Skeletal muscle satellite cell (primary cell): ENCODE measurements at regions not wholly inside any gene's neighbourhood (a gene's known extent, or its start where the extent isn't known, plus 50 kb on each side); places are given as distances from the start of the nearest gene placed in this dataset.

Experiments used
- H3K27me3 ChIP-seq: 2 replicates; pipeline ENCODE4 v1.7.0; 2013; ENCODE audit warnings: low read length; ENCODE audit not compliant: control insufficient read depth, insufficient read depth
- H3K36me3 ChIP-seq: 2 replicates; pipeline ENCODE4 v1.7.0; 2013; ENCODE audit warnings: mild to moderate bottlenecking, control low read depth, low read length; ENCODE audit not compliant: insufficient read depth
- H3K4me1 ChIP-seq: 2 replicates; pipeline ENCODE4 v1.7.0; 2013; ENCODE audit warnings: low read length; ENCODE audit not compliant: control insufficient read depth, insufficient read depth
- H3K4me2 ChIP-seq: 2 replicates; pipeline ENCODE4 v1.7.0; 2013; ENCODE audit warnings: mild to moderate bottlenecking, low read length
- H3K4me3 ChIP-seq: 2 replicates; pipeline ENCODE4 v1.7.0; 2013; ENCODE audit warnings: low read length
- H3K9ac ChIP-seq: 2 replicates; pipeline ENCODE4 v1.7.0; 2013; ENCODE audit warnings: mild to moderate bottlenecking, low read depth, low read length, moderate library complexity
- H3K9me3 ChIP-seq: replicated peaks from 2 replicates; pipeline ENCODE4 v1.7.0; 2013; ENCODE audit warnings: mild to moderate bottlenecking, control low read depth, low read length

- no peak overlapping the region for H3K4me2 ChIP-seq
- H3K9me3 ChIP-seq, result no peaks in the 10 kb centered on the region
These were observed 227.2 kb downstream of the MTERF1 start for GRCh38 chr7:91653286-91653685.

GRCh38 chr7:91655656-91656055, 224.8 kb downstream of the MTERF1 start:
- Histone ChIP-seq H3K4me2 (no peak overlapping the region), H3K36me3 (no peaks in the 10 kb centered on the region), H3K4me3 (no peak overlapping the region), H3K4me1 (no peaks in the 10 kb centered on the region), H3K27me3 (peaks cover 6% of the 10 kb centered on the region), H3K9ac (no peak overlapping the region), H3K9me3 (no peaks in the 10 kb centered on the region)

More at GRCh38 chr7:91653286-91653685, 227.2 kb downstream of the MTERF1 start:
- no peak overlapping the region for H3K4me3 ChIP-seq
- no peaks in the 10 kb centered on the region for H3K36me3 ChIP-seq
- H3K4me1 ChIP-seq, result no peaks in the 10 kb centered on the region
- no peak overlapping the region for H3K9ac ChIP-seq
- peaks cover 6% of the 10 kb centered on the region for H3K27me3 ChIP-seq

DNA sequence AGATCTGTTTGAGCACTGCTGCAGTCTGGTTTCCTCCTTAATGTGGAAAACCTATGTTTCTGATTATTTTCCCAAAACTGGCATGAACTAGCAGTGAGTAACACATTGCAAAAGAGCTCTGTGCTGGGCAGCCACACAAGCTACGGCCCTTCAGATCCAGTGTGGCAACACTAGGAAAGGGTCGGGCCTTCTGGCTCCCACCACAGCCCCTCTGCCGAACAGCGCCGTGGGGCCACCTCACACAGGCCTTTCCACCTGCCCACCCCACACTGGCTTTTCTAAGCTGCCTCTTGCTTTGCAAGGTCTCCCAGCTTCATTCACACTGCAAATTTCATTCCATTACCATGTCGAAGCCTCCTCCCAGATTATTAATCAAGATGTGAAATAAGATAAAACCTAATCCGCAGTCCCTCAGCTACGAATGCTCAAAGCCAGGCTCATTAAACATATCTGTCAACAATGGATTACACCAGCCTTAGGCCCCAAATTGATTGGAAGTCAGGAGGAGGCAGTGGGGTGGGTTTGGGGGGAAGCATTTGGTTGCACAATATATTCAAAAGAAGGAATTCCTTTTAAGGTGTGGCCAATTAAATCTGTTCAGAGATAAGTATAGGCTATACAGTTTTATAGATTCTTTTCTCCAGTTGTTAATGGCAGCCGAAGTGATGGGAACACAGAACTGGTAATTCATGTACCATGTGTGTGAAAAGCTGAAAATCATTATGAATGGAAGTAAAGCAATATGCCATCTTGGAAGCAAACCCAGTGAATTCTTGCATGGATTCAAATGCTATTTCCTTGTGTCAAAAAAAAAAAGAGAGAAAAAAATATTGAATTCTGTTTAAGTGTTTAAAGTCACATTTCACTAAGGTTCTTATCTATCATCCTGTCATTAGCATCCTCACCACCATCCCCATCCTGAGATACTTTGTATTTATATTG, 223.7 kb downstream of the MTERF1 start:
- no peaks in the 10 kb centered on the region for H3K4me1 ChIP-seq
- H3K9ac ChIP-seq, result no peak overlapping the region
- no peak overlapping the region for H3K4me2 ChIP-seq
- H3K4me3 ChIP-seq, result no peak overlapping the region
- no peaks in the 10 kb centered on the region for H3K9me3 ChIP-seq
- no peaks in the 10 kb centered on the region for H3K36me3 ChIP-seq
- peaks cover 6% of the 10 kb centered on the region for H3K27me3 ChIP-seq

DNA sequence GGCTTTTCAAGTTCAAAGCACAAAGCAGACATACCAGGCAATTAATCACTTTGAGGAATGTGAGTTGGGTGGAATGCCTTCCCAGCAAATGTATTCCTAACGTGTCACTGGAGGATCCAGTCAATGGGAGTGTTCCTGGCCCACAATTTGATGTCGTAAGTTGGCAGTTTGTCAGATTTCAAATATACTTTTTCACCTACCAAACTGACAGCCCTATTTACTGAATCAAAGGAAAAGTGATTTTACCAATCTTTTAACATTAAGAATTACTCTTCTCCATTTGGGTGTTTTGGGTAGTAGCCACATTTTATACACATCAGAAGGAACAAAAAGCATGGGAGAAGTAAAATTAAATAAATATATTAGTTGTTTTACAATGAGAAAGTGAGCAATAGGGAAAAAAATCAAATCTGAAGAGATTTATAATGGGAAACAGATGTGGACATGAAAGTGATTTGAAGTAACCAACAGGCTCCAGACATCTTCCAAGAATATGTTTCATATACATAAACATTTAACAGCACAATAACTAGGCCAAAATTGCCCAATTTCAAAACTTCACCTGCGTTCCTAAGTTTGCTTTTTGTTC, 222.9 kb downstream of the MTERF1 start:
- H3K36me3 ChIP-seq, result no peaks in the 10 kb centered on the region
- no peak overlapping the region for H3K9ac ChIP-seq
- no peak overlapping the region for H3K4me3 ChIP-seq
- no peak overlapping the region for H3K4me2 ChIP-seq
- H3K9me3 ChIP-seq, result no peaks in the 10 kb centered on the region
- no peaks in the 10 kb centered on the region for H3K27me3 ChIP-seq
- no peaks in the 10 kb centered on the region for H3K4me1 ChIP-seq

DNA sequence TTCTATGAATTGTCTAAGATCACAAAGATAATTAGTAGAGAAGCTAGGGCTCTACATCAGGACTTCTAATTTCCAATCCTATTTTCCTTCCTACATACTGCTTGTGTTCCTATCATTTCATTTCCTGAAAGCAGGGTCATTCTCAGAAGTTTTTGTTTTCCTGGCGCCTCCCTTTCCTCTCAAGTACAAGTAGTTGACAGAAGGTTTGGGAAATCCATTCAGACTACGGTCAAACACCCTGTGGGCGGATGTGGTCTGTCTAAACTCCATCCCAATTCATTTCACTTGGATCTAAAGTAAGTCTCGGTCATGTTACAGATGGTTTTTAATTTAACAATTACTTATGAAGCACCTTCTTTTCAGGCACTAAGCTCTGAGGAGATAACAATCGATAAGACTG, 221.4 kb downstream of the MTERF1 start:
- no peaks in the 10 kb centered on the region for H3K27me3 ChIP-seq
- no peaks in the 10 kb centered on the region for H3K36me3 ChIP-seq
- no peaks in the 10 kb centered on the region for H3K9me3 ChIP-seq
- no peak overlapping the region for H3K4me2 ChIP-seq
- no peak overlapping the region for H3K9ac ChIP-seq
- H3K4me1 ChIP-seq, result no peaks in the 10 kb centered on the region
- no peak overlapping the region for H3K4me3 ChIP-seq

DNA sequence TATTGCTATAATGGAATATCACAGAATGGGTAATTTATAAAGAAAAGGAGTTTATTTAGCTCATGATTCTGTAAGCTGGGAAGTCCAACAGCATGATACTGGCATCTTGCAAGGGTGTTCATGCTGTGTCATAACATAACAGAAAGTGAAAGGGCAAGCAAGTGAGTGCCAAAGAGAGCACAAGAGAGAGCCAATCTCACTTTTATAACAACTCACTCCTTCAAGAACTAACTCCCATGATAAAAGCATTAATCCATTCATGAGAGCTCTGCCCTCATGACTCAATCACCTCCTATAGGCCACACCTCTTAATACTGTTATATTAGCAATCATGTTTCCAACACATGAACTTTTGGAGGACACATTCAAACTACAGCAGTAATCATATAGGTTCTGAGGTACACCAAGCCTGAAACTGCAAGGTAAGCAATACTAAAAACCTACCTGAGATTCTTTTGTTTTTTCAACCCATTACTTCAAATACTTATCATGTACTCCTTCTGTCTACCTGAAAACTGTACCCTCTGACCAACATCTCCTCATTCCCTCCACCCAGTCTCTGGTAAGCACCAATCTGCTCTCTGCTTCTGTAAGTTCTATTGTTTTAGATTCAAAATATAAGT, 219.7 kb downstream of the MTERF1 start:
- Histone ChIP-seq H3K36me3 (no peaks in the 10 kb centered on the region), H3K4me3 (no peak overlapping the region), H3K4me1 (no peaks in the 10 kb centered on the region), H3K9ac (no peak overlapping the region), H3K27me3 (no peaks in the 10 kb centered on the region), H3K9me3 (no peaks in the 10 kb centered on the region), H3K4me2 (no peak overlapping the region)

GRCh38 chr7:91661727-91662126, 218.8 kb downstream of the MTERF1 start:
- Histone ChIP-seq H3K9ac (no peak overlapping the region), H3K4me2 (no peak overlapping the region), H3K4me1 (no peaks in the 10 kb centered on the region), H3K9me3 (no peaks in the 10 kb centered on the region), H3K36me3 (no peaks in the 10 kb centered on the region), H3K4me3 (no peak overlapping the region), H3K27me3 (no peaks in the 10 kb centered on the region)

GRCh38 chr7:91668217-91668616, 212.3 kb downstream of the MTERF1 start:
- no peak overlapping the region for H3K4me3 ChIP-seq

GRCh38 chr7:91671245-91671644, 209.3 kb downstream of the MTERF1 start:
- no peaks in the 10 kb centered on the region for H3K4me1 ChIP-seq
- no peak overlapping the region for H3K4me2 ChIP-seq
- no peaks in the 10 kb centered on the region for H3K9me3 ChIP-seq
- H3K27me3 ChIP-seq, result no peaks in the 10 kb centered on the region
- no peak overlapping the region for H3K4me3 ChIP-seq
- no peak overlapping the region for H3K9ac ChIP-seq
- no peaks in the 10 kb centered on the region for H3K36me3 ChIP-seq

More at GRCh38 chr7:91668217-91668616, 212.3 kb downstream of the MTERF1 start:
- Histone ChIP-seq H3K9ac (no peak overlapping the region), H3K4me1 (no peaks in the 10 kb centered on the region), H3K4me2 (no peak overlapping the region), H3K9me3 (no peaks in the 10 kb centered on the region), H3K36me3 (no peaks in the 10 kb centered on the region), H3K27me3 (no peaks in the 10 kb centered on the region)

DNA sequence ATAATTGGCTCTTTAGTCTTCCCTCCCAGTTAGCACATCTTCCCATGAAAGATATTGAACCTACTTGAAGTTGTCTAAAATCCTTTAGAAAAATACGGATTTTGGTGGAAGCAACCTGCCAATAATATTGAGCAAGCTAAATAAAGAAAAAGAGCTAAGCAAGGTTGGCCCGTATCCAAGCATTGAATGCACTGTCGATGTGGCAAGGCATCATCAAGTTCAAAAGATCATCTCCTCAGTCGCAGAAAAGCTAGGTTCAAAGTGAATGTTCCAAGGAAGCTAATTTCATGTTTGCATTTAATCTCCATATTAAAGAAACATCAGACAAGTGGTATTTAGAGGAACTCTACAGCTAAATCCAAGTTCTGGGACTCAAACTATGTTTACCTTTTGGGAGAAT, 206.0 kb downstream of the MTERF1 start:
- H3K9me3 ChIP-seq, result no peaks in the 10 kb centered on the region
- no peak overlapping the region for H3K4me3 ChIP-seq
- H3K4me1 ChIP-seq, result no peaks in the 10 kb centered on the region
- no peaks in the 10 kb centered on the region for H3K36me3 ChIP-seq
- no peak overlapping the region for H3K4me2 ChIP-seq
- no peaks in the 10 kb centered on the region for H3K27me3 ChIP-seq
- H3K9ac ChIP-seq, result no peak overlapping the region

DNA sequence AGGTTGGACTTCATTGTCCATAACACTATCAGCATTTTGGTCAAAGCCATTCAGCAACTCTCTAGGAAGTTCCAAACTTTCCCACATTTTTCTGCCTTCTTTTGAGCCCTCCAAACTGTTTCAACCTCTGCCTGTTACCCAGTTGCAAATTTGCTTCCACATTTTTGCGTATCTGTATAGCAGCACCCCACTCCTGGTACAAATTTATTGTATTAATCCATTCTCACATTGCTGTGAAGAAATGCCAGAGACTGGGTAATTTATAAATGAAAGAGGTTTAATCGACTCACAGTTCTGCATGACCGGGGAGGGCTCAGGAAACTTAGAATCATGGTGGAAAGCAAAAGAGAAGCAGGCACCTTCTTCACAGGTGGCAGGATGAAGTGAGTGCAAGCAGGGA, 198.8 kb downstream of the MTERF1 start:
- Histone ChIP-seq H3K4me1 (peaks cover 6% of the 10 kb centered on the region), H3K4me3 (no peak overlapping the region), H3K27me3 (no peaks in the 10 kb centered on the region), H3K36me3 (no peaks in the 10 kb centered on the region), H3K9me3 (no peaks in the 10 kb centered on the region), H3K4me2 (no peak overlapping the region), H3K9ac (no peak overlapping the region)
